Spleen (tissue), 7 donors: ENCODE measurements at regions not wholly inside any gene's neighbourhood (a gene's known extent, or its start where the extent isn't known, plus 50 kb on each side); places are given as distances from the start of the nearest gene placed in this dataset.

ENCODE experiments used
- POLR2A ChIP-seq, 3 donors: fragments of 450-650 bp; IDR thresholded peaks; one replicate each; pipeline ENCODE4 v1.5.1; 2017; ENCODE audit warnings: antibody characterized with exemption in 3 of 3, mild to moderate bottlenecking in 1 of 3
- POLR2AphosphoS5 ChIP-seq, 3 donors: sonication (generic); formaldehyde crosslinking; IDR thresholded peaks; one replicate each; pipeline ENCODE4 v1.5.1; 2017; ENCODE audit warnings: antibody characterized with exemption in 3 of 3
- TF ChIP-seq, protein P1 (sequence below), 11 experiments: fragments of 200-600 bp in 7 of 11; fragments of 450-650 bp in 4 of 11; sonication (generic) in 4 of 11; IDR thresholded peaks in 8 of 11; conservative IDR thresholded peaks in 3 of 11; 1 replicate in 7 of 11; 2 replicates in 4 of 11; pipeline versions ENCODE4 v1.4.0 to v1.8.0; 2016 to 2021; ENCODE audit warnings: antibody characterized with exemption in 11 of 11, inconsistent platforms in 4 of 11, mild to moderate bottlenecking in 1 of 11
- donor health status: DM: no; HTN: no; CAD: no; lungs with moderate emphysema.
- donor health status: DM: no; HTN: no; CAD: no.
- donor health status: DM: no; HTN: no; CAD: no.

DNA sequence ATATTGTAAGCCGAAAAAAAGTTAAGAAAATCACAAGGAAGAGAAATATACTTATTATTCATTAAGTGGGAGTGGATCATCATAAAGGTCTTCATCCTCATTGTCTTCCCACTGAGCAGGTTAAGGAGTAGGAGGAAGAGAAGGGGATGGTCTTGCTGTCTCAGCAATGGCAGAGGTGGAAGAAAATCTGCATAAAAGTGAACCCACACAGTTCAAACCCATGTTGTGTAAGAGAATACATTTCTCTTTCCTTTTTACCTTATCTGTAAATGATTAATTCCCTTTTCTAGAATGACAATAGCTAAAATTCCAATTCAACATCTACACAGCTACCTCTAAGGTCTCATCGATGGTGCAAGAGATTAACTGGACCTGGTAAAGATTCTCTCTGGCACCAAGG lies 904.6 kb downstream of the EPHA3 start:
- TF ChIP-seq, protein P1, sequence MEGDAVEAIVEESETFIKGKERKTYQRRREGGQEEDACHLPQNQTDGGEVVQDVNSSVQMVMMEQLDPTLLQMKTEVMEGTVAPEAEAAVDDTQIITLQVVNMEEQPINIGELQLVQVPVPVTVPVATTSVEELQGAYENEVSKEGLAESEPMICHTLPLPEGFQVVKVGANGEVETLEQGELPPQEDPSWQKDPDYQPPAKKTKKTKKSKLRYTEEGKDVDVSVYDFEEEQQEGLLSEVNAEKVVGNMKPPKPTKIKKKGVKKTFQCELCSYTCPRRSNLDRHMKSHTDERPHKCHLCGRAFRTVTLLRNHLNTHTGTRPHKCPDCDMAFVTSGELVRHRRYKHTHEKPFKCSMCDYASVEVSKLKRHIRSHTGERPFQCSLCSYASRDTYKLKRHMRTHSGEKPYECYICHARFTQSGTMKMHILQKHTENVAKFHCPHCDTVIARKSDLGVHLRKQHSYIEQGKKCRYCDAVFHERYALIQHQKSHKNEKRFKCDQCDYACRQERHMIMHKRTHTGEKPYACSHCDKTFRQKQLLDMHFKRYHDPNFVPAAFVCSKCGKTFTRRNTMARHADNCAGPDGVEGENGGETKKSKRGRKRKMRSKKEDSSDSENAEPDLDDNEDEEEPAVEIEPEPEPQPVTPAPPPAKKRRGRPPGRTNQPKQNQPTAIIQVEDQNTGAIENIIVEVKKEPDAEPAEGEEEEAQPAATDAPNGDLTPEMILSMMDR (IDR thresholded peaks at IDR 0.05 in 8 of 11, conservative IDR thresholded peaks at IDR 0.05 in 3 of 11), result no peak
- TF ChIP-seq POLR2A (IDR thresholded peaks at IDR 0.05) (no peak), POLR2AphosphoS5 (IDR thresholded peaks at IDR 0.05) (no peak)
